K562 (cell line): ENCODE measurements at regions not wholly inside any gene's neighbourhood (a gene's known extent, or its start where the extent isn't known, plus 50 kb on each side); places are given as distances from the start of the nearest gene placed in this dataset.

Source experiments
- CTCF ChIP-seq, 3 experiments: IDR thresholded peaks in 2 of 3; conservative IDR thresholded peaks in 1 of 3; 2 replicates each; pipeline ENCODE4 v1.5.1; 2011 to 2012; ENCODE audit warnings: low read length in 3 of 3, mild to moderate bottlenecking in 3 of 3, control low read depth in 2 of 3, improper control_type of control experiment in 1 of 3, inconsistent platforms in 1 of 3, low read depth in 1 of 3, mixed read lengths in 1 of 3, moderate library complexity in 1 of 3; ENCODE audit not compliant: insufficient read depth in 2 of 3
- EP300 ChIP-seq: IDR thresholded peaks from 2 replicates; pipeline ENCODE4 v1.6.1; 2012; ENCODE audit warnings: low read length, improper control_type of control experiment
- ETS1 ChIP-seq: conservative IDR thresholded peaks from 2 replicates; pipeline ENCODE4 v1.6.1; 2011; ENCODE audit warnings: low read depth, mild to moderate bottlenecking, low read length; ENCODE audit not compliant: control insufficient read depth
- GMEB1 ChIP-seq: fragments of 250-450 bp; sonication (Bioruptor Pico); IDR thresholded peaks from 2 replicates; pipeline ENCODE4 v1.4.0; 2020; ENCODE audit warnings: mild to moderate bottlenecking
- POLR2AphosphoS5 ChIP-seq: IDR thresholded peaks from 2 replicates; pipeline ENCODE4 v1.6.1; 2011; ENCODE audit warnings: mild to moderate bottlenecking, low read depth, low read length, moderate library complexity; ENCODE audit not compliant: control insufficient read depth, insufficient read depth
- RERE ChIP-seq: sonication (generic); formaldehyde crosslinking; IDR thresholded peaks from 2 replicates; pipeline ENCODE4 v1.8.0; 2023; ENCODE audit warnings: missing genetic modification reagents, mild to moderate bottlenecking, borderline replicate concordance
- SP1 ChIP-seq: sonication (generic); formaldehyde crosslinking; IDR thresholded peaks from 2 replicates; pipeline ENCODE4 v1.8.1; 2022; ENCODE audit warnings: mild to moderate bottlenecking, missing genetic modification reagents
- ZNF3 ChIP-seq: fragments of 250-450 bp; sonication (Bioruptor Pico); IDR thresholded peaks from 2 replicates; pipeline ENCODE4 v1.5.0; 2021; ENCODE audit warnings: mild to moderate bottlenecking, moderate library complexity
- ZNF449 ChIP-seq: fragments of 250-450 bp; sonication (Bioruptor Pico); IDR thresholded peaks from 2 replicates; pipeline ENCODE4 v1.8.0; 2022; ENCODE audit warnings: moderate library complexity, mild to moderate bottlenecking, inconsistent platforms
- ZNF57 ChIP-seq: fragments of 450-650 bp; formaldehyde crosslinking; IDR thresholded peaks from 2 replicates; pipeline ENCODE4 v1.4.0; 2020; ENCODE audit warnings: mild to moderate bottlenecking, moderate library complexity

DNA sequence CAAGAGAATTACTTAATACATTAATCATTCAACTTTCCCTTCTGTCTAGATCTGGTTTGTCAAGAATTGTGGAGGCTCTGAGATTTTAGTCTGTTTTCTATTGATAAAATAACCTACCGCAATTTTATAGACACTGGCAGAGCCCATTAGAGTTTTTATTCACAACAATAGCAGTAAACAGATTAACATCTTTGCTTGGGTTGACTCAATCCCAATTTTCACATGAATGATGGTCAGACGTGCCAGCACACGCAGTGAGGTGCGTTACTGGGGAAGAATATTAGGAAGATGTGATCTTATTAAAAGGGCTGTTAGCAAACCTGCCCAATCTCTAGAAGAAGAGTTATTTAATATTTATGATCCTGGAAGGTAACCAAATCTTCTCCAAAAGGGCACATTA is 736.6 kb downstream of the MRPL39 start:
- TF ChIP-seq SP1 (CRISPR knock-in tag) (no peak), ETS1 (no peak), ZNF3 (CRISPR knock-in tag) (no peak), GMEB1 (CRISPR knock-in tag) (no peak), ZNF57 (CRISPR knock-in tag) (no peak), POLR2AphosphoS5 (no peak), CTCF (IDR thresholded peaks at IDR 0.05 in 2 of 3, conservative IDR thresholded peaks at IDR 0.05 in 1 of 3; ENCODE audit: insufficient read depth in 2 of 3, low read depth in 1 of 3, low read length in 3 of 3) (no peak), EP300 (no peak), ZNF449 (CRISPR knock-in tag) (no peak), RERE (CRISPR knock-in tag) (no peak)
